Osteocyte (in vitro differentiated cells): ENCODE measurements at regions not wholly inside any gene's neighbourhood (a gene's known extent, or its start where the extent isn't known, plus 50 kb on each side); places are given as distances from the start of the nearest gene placed in this dataset.

Experiments
- DNase-seq: peaks from one replicate; pipeline ENCODE4 v3.0.0; 2021; ENCODE audit warnings: mixed read lengths; ENCODE audit not compliant: unreplicated experiment; ENCODE audit errors: extremely low spot score
- H3K27ac Mint-ChIP-seq: one replicate; pipeline ENCODE4 v1.8.0; 2021; ENCODE audit warnings: mild to moderate bottlenecking, mixed read lengths; ENCODE audit not compliant: unreplicated experiment
- H3K27me3 Mint-ChIP-seq: one replicate; pipeline ENCODE4 v1.8.0; 2021; ENCODE audit warnings: mixed read lengths; ENCODE audit not compliant: unreplicated experiment
- H3K36me3 Mint-ChIP-seq: one replicate; pipeline ENCODE4 v1.8.0; 2021; ENCODE audit warnings: mixed read lengths; ENCODE audit not compliant: unreplicated experiment
- H3K4me1 Mint-ChIP-seq: one replicate; pipeline ENCODE4 v1.8.0; 2021; ENCODE audit warnings: mixed read lengths; ENCODE audit not compliant: unreplicated experiment
- H3K4me3 Mint-ChIP-seq: one replicate; pipeline ENCODE4 v1.8.0; 2021; ENCODE audit warnings: mild to moderate bottlenecking, moderate library complexity, mixed read lengths; ENCODE audit not compliant: unreplicated experiment
- H3K9me3 Mint-ChIP-seq: one replicate; pipeline ENCODE4 v1.8.0; 2021; ENCODE audit warnings: mixed read lengths; ENCODE audit not compliant: unreplicated experiment
- TF ChIP-seq, protein P1 (sequence below): fragments of 200-600 bp; sonication (generic); IDR thresholded peaks from 2 replicates; pipeline ENCODE4 v1.5.0; 2021; ENCODE audit warnings: antibody characterized with exemption, mild to moderate bottlenecking, moderate library complexity

DNA sequence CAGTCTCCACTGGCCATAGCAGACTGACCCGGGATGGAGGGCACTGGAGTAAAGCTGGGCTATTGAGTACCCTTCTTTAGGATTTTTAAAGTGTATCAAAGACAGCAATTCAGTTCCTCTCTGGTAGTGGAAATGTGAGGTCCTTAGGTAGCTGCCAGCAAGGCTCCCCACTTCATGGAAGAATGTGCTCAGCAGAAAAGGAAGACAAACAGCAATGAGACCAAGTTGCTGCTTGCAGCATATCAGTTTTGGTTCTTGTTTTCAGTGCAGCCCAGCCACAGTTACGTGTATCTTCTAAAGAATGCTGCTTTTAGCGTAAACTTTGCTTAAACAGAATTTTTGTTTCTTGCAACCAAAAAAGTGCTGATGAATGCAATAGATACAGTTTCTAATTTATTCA lies 374.0 kb upstream of the CBLB start:
- no peaks in the 10 kb centered on the region for H3K27me3 Mint-ChIP-seq
- H3K4me3 Mint-ChIP-seq, result no peak overlapping the region
- no peaks in the 10 kb centered on the region for H3K4me1 Mint-ChIP-seq
- no peaks in the 10 kb centered on the region for H3K36me3 Mint-ChIP-seq
- no peak overlapping the region for H3K27ac Mint-ChIP-seq
- peaks cover 6% of the 10 kb centered on the region for H3K9me3 Mint-ChIP-seq
- DNase-seq, result no peak
- TF ChIP-seq, protein P1, sequence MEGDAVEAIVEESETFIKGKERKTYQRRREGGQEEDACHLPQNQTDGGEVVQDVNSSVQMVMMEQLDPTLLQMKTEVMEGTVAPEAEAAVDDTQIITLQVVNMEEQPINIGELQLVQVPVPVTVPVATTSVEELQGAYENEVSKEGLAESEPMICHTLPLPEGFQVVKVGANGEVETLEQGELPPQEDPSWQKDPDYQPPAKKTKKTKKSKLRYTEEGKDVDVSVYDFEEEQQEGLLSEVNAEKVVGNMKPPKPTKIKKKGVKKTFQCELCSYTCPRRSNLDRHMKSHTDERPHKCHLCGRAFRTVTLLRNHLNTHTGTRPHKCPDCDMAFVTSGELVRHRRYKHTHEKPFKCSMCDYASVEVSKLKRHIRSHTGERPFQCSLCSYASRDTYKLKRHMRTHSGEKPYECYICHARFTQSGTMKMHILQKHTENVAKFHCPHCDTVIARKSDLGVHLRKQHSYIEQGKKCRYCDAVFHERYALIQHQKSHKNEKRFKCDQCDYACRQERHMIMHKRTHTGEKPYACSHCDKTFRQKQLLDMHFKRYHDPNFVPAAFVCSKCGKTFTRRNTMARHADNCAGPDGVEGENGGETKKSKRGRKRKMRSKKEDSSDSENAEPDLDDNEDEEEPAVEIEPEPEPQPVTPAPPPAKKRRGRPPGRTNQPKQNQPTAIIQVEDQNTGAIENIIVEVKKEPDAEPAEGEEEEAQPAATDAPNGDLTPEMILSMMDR, result no peak

DNA sequence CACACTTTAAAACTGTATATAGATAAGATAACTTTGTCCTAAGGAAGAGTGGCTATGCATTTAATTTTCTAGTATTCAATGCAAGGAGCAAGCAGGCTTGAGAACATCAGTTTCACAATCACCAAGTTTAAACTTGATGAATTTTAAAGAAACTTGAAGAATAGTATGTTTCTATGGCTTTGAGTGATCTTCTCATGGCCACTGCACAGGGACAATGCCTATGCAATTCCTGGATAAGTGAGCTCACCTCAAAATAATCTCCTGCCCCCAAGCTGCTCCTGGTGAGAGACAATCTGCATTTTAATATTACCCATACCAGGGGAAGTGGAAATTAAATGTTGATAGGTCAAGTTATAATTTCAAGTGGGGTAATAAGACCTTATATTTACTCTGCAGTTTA lies 376.6 kb upstream of the CBLB start:
- no peaks in the 10 kb centered on the region for H3K4me1 Mint-ChIP-seq
- H3K4me3 Mint-ChIP-seq, result no peak overlapping the region
- no peaks in the 10 kb centered on the region for H3K36me3 Mint-ChIP-seq
- no peak for DNase-seq
- H3K27ac Mint-ChIP-seq, result no peak overlapping the region
- no peaks in the 10 kb centered on the region for H3K27me3 Mint-ChIP-seq
- TF ChIP-seq, protein P1, result no peak
- peaks cover 7% of the 10 kb centered on the region for H3K9me3 Mint-ChIP-seq

DNA sequence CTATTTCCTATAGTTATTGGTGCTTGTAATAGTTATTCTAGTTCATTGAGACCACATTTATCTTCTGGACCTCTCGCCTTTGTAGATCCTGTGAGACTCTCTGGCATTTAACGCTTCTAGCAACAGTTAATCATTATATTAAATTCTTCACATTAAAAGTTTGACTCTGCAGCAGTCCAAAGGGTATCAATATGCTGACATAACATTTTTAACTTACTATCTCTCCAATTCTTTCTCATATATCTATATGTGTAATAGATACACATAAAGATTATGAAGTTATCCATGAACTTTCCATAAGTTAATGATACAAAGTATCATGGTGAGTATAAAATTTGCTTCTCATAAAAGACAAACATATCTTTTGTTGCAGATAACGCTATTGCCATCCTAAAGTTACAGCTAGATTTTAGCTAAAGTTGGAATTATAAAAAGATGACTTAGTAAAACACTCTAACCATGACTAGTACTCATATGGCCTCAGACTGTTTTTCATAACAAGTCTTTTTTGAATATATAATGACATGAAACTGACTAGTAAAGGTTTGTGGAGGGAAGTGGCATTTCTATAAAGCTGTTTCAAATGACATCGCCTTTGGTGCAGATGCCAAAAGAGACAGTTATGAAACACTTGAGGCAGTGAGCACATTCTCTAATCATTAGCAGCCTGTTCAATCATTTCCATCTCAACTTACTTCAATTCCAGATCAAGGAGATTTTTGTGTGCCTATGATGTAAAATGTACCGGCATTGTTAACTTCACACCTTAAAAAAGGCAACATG lies 379.3 kb upstream of the CBLB start:
- H3K27me3 Mint-ChIP-seq, result no peaks in the 10 kb centered on the region
- H3K4me1 Mint-ChIP-seq, result no peaks in the 10 kb centered on the region
- DNase-seq, result no peak
- no peak overlapping the region for H3K4me3 Mint-ChIP-seq
- peaks cover 14% of the 10 kb centered on the region for H3K9me3 Mint-ChIP-seq
- no peak overlapping the region for H3K27ac Mint-ChIP-seq
- H3K36me3 Mint-ChIP-seq, result no peaks in the 10 kb centered on the region
- TF ChIP-seq, protein P1, result no peak

DNA sequence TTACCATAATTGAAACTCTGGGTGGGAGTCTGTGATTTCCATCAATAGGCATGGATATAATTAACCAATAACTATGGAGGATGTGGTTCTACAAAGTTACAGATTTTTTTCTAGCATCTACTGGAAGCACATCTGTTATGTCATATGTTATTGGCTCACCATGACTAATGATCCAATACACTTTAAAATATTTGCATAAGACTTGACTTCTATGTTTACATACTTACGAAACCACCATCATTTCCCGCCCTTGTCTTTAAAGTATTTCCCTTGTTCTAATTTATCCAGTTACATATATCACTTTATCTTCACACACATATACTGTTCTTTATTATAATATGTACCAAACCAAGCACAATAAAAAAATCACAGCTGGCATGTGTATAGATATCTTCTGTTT lies 380.3 kb upstream of the CBLB start:
- Mint-ChIP-seq H3K36me3 (no peaks in the 10 kb centered on the region), H3K9me3 (peaks cover 23% of the 10 kb centered on the region), H3K27ac (no peak overlapping the region), H3K27me3 (no peaks in the 10 kb centered on the region), H3K4me1 (no peaks in the 10 kb centered on the region), H3K4me3 (no peak overlapping the region)
- TF ChIP-seq, protein P1, result no peak
- DNase-seq, result no peak

DNA sequence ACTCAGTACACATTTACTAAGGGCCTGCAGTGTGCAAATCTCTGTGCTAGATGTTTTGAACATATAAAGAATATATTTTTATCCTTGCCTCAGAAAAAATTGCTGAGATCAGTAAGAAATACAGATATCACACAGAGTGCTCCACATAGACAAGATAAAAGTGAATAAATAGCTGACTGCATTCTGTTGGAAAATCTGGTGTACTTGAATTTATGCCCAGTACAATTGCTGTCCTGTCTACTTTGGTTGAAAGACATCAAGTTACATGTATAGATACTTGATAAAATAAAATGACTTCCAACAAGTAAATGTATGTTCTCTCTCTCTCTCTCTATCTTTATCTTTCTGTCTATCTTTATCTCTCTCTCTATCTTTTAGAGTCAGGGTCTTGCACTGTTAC lies 381.2 kb upstream of the CBLB start:
- no peak for DNase-seq
- Mint-ChIP-seq H3K4me1 (no peaks in the 10 kb centered on the region), H3K4me3 (no peak overlapping the region), H3K27me3 (no peaks in the 10 kb centered on the region), H3K36me3 (no peaks in the 10 kb centered on the region), H3K27ac (no peak overlapping the region), H3K9me3 (peaks cover 23% of the 10 kb centered on the region)
- TF ChIP-seq, protein P1, result no peak
